ENCODE measurements at regions not wholly inside any gene's neighbourhood (a gene's known extent, or its start where the extent isn't known, plus 50 kb on each side); places are given as distances from the start of the nearest gene placed in this dataset.

DNA sequence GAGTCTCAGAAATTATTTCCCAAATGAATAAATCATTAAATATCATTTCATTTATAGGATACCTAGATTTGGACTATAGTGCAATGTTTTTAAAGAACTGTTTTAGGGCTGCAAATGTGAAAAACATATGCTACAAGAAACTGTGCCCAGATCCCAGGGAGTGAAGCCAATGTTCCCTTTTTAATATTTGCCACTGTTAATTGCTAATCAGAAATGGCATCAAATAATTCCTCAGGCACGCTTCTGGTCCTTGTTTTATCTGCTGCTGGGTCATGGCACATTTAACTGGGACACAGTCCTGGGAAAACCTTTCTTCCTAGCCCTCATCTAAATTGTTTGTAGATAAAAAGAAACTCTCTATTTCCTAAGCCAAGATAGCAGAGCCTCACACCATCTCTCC is 79.3 kb upstream of the CNTNAP4 start:
- TF ChIP-seq, protein P1, sequence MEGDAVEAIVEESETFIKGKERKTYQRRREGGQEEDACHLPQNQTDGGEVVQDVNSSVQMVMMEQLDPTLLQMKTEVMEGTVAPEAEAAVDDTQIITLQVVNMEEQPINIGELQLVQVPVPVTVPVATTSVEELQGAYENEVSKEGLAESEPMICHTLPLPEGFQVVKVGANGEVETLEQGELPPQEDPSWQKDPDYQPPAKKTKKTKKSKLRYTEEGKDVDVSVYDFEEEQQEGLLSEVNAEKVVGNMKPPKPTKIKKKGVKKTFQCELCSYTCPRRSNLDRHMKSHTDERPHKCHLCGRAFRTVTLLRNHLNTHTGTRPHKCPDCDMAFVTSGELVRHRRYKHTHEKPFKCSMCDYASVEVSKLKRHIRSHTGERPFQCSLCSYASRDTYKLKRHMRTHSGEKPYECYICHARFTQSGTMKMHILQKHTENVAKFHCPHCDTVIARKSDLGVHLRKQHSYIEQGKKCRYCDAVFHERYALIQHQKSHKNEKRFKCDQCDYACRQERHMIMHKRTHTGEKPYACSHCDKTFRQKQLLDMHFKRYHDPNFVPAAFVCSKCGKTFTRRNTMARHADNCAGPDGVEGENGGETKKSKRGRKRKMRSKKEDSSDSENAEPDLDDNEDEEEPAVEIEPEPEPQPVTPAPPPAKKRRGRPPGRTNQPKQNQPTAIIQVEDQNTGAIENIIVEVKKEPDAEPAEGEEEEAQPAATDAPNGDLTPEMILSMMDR (IDR thresholded peaks at IDR 0.05; ENCODE audit: low read depth, low read length, poor library complexity, severe bottlenecking), result no peak
- no peak for TF ChIP-seq EZH2phosphoT487 (IDR thresholded peaks at IDR 0.05; ENCODE audit: borderline replicate concordance, low read length)
